Epithelial cell of prostate (primary cell): ENCODE measurements at regions not wholly inside any gene's neighbourhood (a gene's known extent, or its start where the extent isn't known, plus 50 kb on each side); places are given as distances from the start of the nearest gene placed in this dataset.
"Not testable (repeated sequence)": the region's sequence is repeated elsewhere in the genome, so short reads cannot be mapped to it uniquely, and the experiment has no call there.

Experiments used
- DNase-seq: peaks from one replicate; pipeline ENCODE4 v3.0.0-alpha.2; 2011; ENCODE audit warnings: low read depth, low spot score
- H3K27ac ChIP-seq: fragments of 450-650 bp; 2 replicates; pipeline ENCODE4 v1.5.1; 2017; ENCODE audit warnings: mild to moderate bottlenecking

GRCh38 chr22:44567378-44567841 is 69.4 kb upstream of the RTL6 start:
- H3K27ac ChIP-seq = not testable (repeated sequence)
- peak; percentile 27 for DNase-seq

- H3K27ac ChIP-seq = no peak overlapping the region
- DNase-seq = no peak
These were observed 68.9 kb upstream of the RTL6 start for GRCh38 chr22:44566911-44567310.

DNA sequence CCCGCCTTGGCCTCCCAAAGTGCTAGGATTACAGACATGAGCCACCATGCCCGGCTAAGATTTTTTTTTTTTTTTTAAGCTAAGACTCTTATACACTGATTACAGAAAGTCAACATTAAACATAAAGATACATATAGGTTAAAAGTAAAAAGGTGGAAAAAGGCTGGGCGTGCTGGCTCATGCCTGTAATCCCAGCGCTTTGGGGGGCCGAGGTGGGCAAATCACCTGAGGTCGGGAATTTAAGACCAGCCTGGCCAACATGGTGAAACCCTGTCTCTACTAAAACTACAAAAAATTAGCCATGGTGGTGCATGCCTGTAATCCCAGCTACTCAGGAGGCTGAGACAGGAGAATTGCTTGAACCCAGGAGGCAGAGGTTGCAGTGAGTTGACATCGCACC is 64.6 kb upstream of the RTL6 start:
- not testable (repeated sequence) for DNase-seq, H3K27ac ChIP-seq

- DNase-seq = no peak
These were observed 63.3 kb upstream of the RTL6 start for GRCh38 chr22:44561139-44561840.

GRCh38 chr22:44558671-44559070 is 60.6 kb upstream of the RTL6 start:
- H3K27ac ChIP-seq = not testable (repeated sequence)
- peak; percentile 43 for DNase-seq

More at GRCh38 chr22:44561139-44561840, 63.3 kb upstream of the RTL6 start:
- no peak overlapping the region for H3K27ac ChIP-seq

- DNase-seq, H3K27ac ChIP-seq: not testable (repeated sequence)
These were observed 59.8 kb upstream of the RTL6 start for GRCh38 chr22:44557872-44558271.

DNA sequence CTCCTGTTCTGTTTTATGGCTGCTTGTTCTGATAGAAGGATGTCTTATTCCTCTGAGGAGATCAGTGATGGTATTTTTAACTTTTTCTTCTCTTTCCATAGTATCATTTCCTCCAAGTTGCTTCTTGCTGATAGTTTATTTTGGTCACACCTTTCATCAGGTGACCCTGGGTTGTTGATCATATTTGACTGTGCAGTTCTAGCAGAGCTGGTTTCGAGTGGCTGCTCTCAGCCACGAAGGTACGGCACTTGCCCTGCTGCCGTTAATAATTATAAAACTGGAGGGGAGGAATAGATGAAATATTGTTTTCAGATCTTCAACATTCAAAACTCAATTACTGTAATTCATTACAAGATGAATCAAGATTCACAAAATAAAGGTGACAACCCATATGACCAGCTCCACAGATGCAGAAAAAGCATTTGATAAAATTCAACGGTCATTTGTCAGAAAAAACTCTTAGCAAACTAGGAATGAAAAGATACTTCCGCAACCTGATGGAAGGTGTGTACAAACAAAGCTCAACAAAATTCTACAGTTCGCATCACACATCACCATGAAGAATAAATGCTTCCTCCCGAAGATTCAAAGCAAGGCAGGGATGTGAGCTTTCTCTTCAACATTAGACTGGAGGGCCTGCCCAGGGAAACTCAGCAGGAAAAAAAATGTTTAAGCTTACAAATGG is 59.2 kb upstream of the RTL6 start:
- DNase-seq = no peak
- H3K27ac ChIP-seq = no peak overlapping the region

GRCh38 chr22:44555597-44555996 is 57.6 kb upstream of the RTL6 start:
- DNase-seq = no peak
- no peak overlapping the region for H3K27ac ChIP-seq

- no peak for DNase-seq
- no peak overlapping the region for H3K27ac ChIP-seq
These were observed 57.0 kb upstream of the RTL6 start for GRCh38 chr22:44555046-44555445.

DNA sequence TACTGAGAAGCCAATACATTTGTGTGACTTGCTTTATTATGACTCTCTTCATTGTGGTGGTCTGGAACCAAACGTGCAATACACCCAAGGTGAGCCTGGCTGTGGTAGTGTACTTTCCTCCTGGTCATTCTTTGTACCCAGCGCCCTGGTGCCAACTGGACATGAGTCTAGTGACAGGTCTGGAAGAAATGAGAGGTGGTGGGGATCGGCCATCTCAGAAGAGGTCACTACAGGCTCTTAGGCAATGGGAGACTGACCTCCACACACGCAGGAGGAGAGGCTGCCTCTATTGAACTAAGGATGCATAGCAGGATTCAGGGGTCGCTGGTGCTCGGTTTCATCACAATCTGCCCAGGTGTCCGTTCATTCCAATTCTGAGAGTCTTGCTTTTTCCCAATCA is 56.4 kb upstream of the RTL6 start:
- no peak overlapping the region for H3K27ac ChIP-seq
- DNase-seq = no peak

GRCh38 chr22:44550711-44551491 is 52.9 kb upstream of the RTL6 start:
- peak overlapping the region; percentile 23 for H3K27ac ChIP-seq
- DNase-seq = peak; percentile 41

GRCh38 chr22:44549701-44550100 is 51.7 kb upstream of the RTL6 start:
- H3K27ac ChIP-seq = no peak overlapping the region
- no peak for DNase-seq

DNA sequence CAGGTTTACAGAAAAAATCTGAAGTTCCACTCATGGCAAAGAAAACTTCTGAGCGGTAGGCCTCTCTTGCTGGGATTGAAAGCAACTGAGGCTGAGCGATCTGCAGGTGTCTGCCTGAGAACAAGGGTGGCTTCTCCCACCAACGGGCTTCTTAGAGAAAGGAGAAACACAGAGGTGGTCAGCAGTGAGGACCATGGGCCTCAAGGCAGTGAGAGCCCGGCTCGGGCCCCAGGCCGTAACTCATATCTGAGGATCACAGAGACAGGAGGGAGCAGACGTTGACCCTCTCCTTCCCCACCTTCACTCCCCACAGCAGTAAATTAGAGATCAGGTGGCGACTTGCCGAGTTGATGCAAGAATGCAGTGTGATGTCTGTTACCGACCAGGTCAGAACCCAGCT is 50.9 kb upstream of the RTL6 start:
- H3K27ac ChIP-seq = no peak overlapping the region
- no peak for DNase-seq
